NCI-H2227 (cell line): ENCODE measurements at regions not wholly inside any gene's neighbourhood (a gene's known extent, or its start where the extent isn't known, plus 50 kb on each side); places are given as distances from the start of the nearest gene placed in this dataset.

Experiments
- DNase-seq: peaks from one replicate; lab custom pipeline; 2025; ENCODE audit not compliant: unreplicated experiment; lab: John Stamatoyannopoulos, UW

DNA sequence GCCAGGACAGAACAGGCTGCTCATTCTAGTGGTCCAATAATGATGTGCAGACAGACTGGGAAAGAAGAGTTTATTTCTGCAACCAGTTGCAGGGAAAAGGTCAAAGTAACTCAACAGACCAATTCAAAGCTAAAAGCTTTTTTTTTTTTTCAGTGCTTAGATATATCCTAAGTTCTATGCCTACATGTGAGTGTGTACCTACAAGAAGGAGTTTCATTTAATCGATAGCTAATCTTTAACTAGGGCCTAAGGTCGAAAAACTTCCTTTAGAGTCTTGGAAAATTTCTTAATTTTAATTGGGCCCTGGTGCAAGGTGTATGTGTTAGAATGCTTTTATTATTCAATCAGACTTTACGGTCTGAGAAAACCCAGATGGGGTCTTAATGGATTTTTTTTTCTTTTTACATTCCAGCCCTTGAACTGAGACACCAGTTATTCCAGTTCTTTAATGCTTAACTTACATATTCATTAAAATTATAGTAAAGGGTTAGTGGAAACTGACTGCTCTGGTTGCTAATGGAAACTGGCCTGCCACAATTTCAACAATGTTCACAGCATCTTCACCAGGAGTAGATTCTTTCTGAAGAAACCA is 365.3 kb downstream of the MTRR start:
- no peak for DNase-seq

GRCh38 chr5:8238080-8238479 is 369.1 kb downstream of the MTRR start:
- no peak for DNase-seq

- no peak for DNase-seq
Observed at GRCh38 chr5:8239198-8239597, 370.2 kb downstream of the MTRR start.

DNA sequence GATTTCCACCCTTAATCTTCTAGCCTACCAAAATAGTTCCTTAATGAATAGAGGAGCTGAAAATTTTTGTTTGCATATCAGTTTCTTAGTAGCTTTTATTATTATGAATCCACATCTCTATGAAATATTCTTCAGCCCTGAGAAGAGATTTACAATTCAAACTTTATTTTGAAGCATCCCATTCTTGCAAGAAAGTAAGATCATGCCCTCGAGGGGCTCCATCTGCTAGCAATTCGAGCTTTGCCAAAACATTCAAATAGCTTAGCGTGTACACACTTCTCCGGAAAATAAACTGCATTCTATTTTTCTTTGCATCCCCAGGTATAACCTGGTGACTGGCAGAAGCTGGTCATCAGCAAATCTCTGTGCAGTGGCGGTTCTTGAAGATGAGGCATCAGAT is 370.7 kb downstream of the MTRR start:
- no peak for DNase-seq

- DNase-seq: no peak
Observed at GRCh38 chr5:8241076-8241475, 372.1 kb downstream of the MTRR start.

GRCh38 chr5:8241558-8241957 is 372.6 kb downstream of the MTRR start:
- DNase-seq: no peak

DNA sequence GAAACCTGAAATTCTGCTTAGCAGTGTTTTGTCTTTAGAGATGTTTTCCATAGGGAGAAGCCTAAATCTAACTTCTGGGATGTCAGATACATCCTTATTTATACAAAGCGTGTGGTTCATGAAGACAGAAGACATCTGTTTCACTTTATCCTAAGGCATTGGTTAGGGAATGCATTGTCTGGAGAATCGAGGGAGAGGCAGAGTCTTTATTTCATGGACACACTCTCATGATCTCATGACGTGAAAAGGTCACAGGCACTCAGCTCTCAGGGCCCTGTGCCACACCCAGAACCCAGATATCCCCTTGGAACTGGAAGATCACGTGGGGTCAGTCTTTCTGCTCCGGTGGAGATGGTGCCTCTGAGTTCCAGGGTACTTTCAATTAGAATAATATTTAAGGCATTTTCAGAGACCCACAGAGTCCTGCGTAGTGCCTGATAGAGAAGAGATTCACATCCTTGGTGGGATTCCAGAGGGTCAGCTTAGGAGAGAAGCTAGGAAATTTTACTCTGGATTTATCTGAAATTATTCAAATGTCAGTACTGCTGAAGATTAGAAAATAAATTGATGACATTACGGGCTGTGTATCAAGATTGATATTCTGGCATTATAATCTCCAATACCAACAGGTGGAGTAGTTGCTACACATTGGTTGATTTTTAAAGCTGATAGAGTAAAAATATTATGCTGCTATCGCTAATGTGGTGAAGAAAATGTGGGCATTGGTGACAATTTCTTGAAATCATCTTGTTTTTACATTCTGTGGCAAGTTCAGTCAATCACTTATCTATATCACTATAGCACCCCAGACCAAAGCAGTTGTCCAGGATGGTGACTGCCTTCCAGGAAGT is 378.3 kb downstream of the MTRR start:
- no peak for DNase-seq

GRCh38 chr5:8253376-8253775 is 384.4 kb downstream of the MTRR start:
- DNase-seq: no peak

DNA sequence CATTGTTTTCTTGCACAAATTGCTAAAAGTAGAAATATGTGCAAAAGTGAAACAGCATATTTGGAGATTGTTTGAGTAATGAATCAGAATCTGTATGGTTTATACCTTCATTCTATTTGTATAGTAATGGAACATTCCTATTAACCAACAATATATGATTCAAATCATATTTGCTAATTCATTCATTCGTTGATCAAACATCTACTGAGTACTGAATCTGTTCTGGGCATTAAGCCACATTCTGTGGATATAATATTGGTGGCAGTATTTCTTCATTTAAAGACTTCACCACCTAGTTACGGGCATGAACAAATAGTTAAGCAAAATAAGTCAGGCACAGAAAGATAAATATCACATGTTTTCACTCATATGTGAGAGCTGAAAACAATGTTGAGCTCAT is 385.7 kb downstream of the MTRR start:
- no peak for DNase-seq

- no peak for DNase-seq
Observed at GRCh38 chr5:8258801-8259200, 389.9 kb downstream of the MTRR start.

DNA sequence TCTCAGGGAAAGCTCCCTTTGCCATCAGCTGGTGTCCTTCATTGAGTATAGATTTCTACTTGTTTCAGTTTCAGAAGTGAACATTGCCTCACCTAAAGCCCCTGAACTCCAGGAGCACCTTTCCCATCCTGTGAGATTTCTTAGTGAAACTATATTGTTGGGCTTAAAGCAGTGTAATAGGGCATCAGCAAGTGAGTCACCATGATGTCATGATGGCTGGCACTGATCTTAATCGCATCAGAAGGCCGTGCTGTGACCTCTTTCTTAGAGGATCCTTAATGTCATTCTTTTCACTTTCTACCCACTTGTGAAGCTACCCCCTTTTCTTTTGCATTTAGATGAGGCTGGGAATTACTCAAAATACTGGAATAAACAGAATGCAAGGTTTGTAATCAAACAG is 401.3 kb downstream of the MTRR start:
- no peak for DNase-seq

DNA sequence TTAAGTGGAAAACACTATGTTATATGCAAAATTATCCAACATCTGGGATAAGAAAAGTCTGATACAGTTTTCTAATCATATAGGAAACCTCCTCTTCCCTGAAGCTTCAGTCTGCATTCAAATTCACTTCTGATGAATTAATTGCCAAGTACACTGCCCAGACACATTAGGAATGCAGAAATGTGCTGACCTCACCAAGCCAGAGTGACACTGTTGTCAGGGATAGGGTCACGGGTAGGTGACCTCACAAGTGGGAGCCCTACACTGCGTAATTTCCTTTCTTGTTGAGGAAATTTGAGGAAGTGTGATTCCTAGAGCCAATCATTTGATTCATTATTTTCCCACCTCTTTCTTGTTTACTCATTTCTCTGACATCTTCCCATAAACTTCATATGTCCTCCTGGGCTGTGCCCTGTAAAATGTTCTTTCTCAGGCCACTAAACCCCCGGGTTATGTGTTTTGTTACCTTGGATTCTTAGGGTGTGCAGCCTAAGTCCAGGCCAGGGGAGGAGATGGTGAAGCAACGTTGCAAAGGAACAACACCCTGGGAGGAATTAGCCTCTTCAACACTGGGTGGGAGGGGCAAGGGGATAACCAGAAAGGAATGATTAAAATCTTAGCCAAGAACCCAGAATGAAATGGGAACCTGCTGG is 411.9 kb downstream of the MTRR start:
- DNase-seq: no peak

DNA sequence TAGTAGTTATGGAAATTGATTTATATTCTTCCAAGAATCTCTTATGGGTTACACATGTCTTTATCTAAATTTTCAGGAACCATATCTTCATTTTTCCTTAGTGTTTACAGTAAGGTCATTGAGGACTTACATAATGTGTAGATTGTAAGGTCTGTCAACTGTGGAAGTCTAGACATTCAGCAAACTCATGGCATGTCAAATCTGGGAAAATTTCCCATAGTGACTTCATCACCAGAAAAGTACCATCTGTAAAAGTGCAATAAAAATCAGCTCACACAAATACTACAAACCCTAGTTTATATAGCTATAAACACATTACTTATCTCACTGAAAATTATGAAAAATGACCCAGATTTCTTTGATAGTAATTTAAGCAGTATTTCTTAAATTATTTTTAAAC is 419.4 kb downstream of the MTRR start:
- no peak for DNase-seq

GRCh38 chr5:8288897-8289516 is 420.1 kb downstream of the MTRR start:
- no peak for DNase-seq

DNA sequence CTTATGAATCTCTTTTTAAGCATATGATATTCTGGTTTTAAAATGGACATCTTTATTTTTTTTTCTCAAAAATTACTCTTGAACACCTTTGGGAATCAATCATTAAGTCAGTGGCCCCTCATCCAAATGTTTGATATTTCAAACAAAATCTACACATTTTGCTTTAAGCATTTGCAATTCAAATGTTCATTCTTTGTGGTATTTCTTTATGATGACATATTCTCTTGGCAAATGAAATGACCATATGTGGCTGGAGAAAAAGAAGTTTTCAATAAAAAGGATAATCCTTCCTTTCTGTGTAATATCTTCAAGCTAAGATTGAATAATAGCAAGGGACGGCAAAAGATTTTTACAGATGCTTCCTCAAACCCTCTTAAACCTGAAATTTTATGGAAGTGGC is 420.8 kb downstream of the MTRR start:
- no peak for DNase-seq

DNA sequence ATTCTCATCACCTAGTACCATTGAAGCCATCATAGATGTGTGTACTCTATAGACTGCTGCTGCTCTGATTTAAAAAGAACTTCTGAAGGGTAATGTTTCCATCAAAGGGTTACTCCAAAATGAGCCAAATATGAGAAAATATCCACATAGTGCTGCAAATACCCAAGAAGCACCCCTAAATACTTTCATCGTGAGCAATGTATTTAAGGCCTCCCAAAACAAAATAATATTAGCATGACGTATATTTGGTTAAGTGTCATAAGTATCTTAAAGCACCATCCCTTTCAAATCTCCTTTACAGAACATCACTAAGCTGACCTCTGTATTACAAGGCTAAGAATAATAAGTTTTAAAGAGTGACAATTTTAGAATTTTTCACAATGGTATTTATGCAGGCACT is 421.8 kb downstream of the MTRR start:
- DNase-seq: no peak

DNA sequence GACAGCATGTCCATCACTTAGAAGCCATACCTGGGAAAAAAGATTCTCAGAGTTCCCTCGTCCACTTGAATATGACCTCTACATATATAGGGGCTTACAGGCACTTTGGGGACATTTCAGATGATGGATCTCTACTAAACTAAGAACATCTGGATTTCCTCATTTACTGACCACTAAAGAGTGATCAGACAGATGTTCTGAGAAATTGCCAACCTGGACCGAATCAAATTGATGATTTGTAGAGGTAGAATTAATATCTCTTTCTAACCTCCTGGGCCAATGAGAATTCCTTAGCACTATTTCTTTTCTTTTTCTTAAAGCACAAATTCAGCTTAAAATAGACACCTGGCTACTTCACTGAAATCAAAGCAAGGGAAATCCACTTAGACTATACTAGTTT is 422.7 kb downstream of the MTRR start:
- no peak for DNase-seq

- no peak for DNase-seq
Observed at GRCh38 chr5:8295141-8295540, 426.2 kb downstream of the MTRR start.

GRCh38 chr5:8299716-8300115 is 430.8 kb downstream of the MTRR start:
- no peak for DNase-seq

DNA sequence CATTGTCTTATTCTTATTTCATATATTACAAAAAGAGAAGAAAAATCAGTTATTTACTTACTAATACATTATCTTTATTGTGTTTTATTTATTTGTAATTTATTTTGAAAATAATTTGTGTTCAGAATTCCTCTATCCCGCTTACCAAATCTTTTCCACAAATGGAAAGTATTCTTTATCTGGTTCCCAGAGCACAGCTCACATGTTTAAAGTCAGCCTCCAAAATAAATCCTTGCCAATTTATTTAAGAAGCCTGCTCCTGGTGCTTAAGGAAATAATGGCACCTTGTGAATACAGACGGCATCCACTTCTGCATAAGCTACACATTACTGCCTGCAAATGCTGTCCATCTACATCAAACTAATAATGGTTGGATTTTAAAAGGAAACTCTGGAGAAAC is 435.4 kb downstream of the MTRR start:
- no peak for DNase-seq

GRCh38 chr5:8306288-8306896 is 437.4 kb downstream of the MTRR start:
- no peak for DNase-seq
